ENCODE measurements at regions not wholly inside any gene's neighbourhood (a gene's known extent, or its start where the extent isn't known, plus 50 kb on each side); places are given as distances from the start of the nearest gene placed in this dataset.

- no peak overlapping the region for H2BK12ac ChIP-seq (ENCODE audit: insufficient read length, low read depth, low read length)
- Mint-ChIP-seq H3K36me3 (ENCODE audit: insufficient read depth in 1 of 3, low read depth in 3 of 3) (no peaks in the 10 kb centered on the region), H3K4me1 (no peaks in the 10 kb centered on the region), H3K27ac (no peak overlapping the region), H3K4me3 (no peak overlapping the region), H3K9me3 (peaks cover 0 to 3% of the 10 kb centered on the region in 2 experiments; a peak in 1 of 5 replicates), H3K27me3 (ENCODE audit: low read depth) (no peaks in the 10 kb centered on the region)
- no peaks in the 10 kb centered on the region for H3K4me1 ChIP-seq (ENCODE audit: insufficient read depth, low read length)
- no peak for TF ChIP-seq CTCF (conservative IDR thresholded peaks at IDR 0.05)
- no peaks in the 10 kb centered on the region for H3K27me3 ChIP-seq (ENCODE audit: insufficient read depth, low read length)
- no peak overlapping the region for H3K23ac ChIP-seq (ENCODE audit: insufficient read length, low read depth, low read length)
- no peak overlapping the region for H4K5ac ChIP-seq (ENCODE audit: insufficient read length, low read depth, low read length)
- no peak overlapping the region for H4K91ac ChIP-seq (ENCODE audit: insufficient read length, low read depth, low read length)
- H3K79me2 ChIP-seq (ENCODE audit: insufficient read depth, low read length), result no peaks in the 10 kb centered on the region
- no peaks in the 10 kb centered on the region for H3K23me2 ChIP-seq (ENCODE audit: insufficient read length, low read depth, low read length, poor library complexity, severe bottlenecking)
- no peak overlapping the region for H2BK5ac ChIP-seq (ENCODE audit: insufficient read length, low read length)
- no peak overlapping the region for H3K9ac ChIP-seq (ENCODE audit: extremely low read depth, insufficient read length, low read length)
- H3K27ac ChIP-seq (ENCODE audit: insufficient read length, low read depth, low read length), result no peak overlapping the region
- no peak overlapping the region for H3K4ac ChIP-seq (ENCODE audit: low read depth, low read length)
- no peaks in the 10 kb centered on the region for H3K9me3 ChIP-seq (ENCODE audit: control insufficient read depth, low read depth, low read length)
- WGBS (ENCODE audit: extremely low coverage, insufficient read length, low lambda C conversion rate), result no CpG with 5 or more reads among the region's 1 CpG
- no peak overlapping the region for H3K14ac ChIP-seq (ENCODE audit: insufficient read depth, low read length)
- H4K20me1 ChIP-seq (ENCODE audit: control insufficient read depth, insufficient read depth, insufficient read length), result no peaks in the 10 kb centered on the region
- no peak overlapping the region for H3K4me2 ChIP-seq (ENCODE audit: insufficient read depth, insufficient read length, low read length)
- no peak for DNase-seq
- H2AFZ ChIP-seq (ENCODE audit: low read length), result no peak overlapping the region
- H2AK5ac ChIP-seq (ENCODE audit: insufficient read length, low read length), result no peak overlapping the region
- H3K18ac ChIP-seq (ENCODE audit: insufficient read length, low read depth, low read length), result no peak overlapping the region
- no peak overlapping the region for H2BK120ac ChIP-seq (ENCODE audit: low read depth, low read length, poor library complexity, severe bottlenecking)
- H3K79me1 ChIP-seq (ENCODE audit: insufficient read depth, low read depth, low read length, poor library complexity, severe bottlenecking), result no peaks in the 10 kb centered on the region
- H3T11ph ChIP-seq (ENCODE audit: low read length), result no peak overlapping the region
- no peak overlapping the region for H3K56ac ChIP-seq (ENCODE audit: insufficient read length, low read depth, low read length)
- H4K8ac ChIP-seq (replicated peaks; ENCODE audit: insufficient read length, low read depth, low read length), result no peak overlapping the region
- H2BK20ac ChIP-seq (ENCODE audit: low read depth, low read length, poor library complexity, severe bottlenecking), result no peak overlapping the region
- no peak overlapping the region for H2BK15ac ChIP-seq (ENCODE audit: low read depth, low read length)
Measured at GRCh38 chr10:85477979-85478378, 888.6 kb downstream of the GRID1 start.

Data from H9 (cell line).